ENCODE measurements at regions not wholly inside any gene's neighbourhood (a gene's known extent, or its start where the extent isn't known, plus 50 kb on each side); places are given as distances from the start of the nearest gene placed in this dataset.

GRCh38 chr18:27861539-27861938, 315.4 kb downstream of the CDH2 start:
- Mint-ChIP-seq H3K9me3 (ENCODE audit: low read depth) (no peaks in the 10 kb centered on the region), H3K4me1 (ENCODE audit: low read depth) (peaks cover 2% of the 10 kb centered on the region), H3K36me3 (ENCODE audit: insufficient read depth) (no peaks in the 10 kb centered on the region), H3K27ac (no peak overlapping the region), H3K4me3 (ENCODE audit: low read depth) (no peak overlapping the region), H3K27me3 (peaks cover 8% of the 10 kb centered on the region)
- no peak for TF ChIP-seq CTCF (IDR thresholded peaks at IDR 0.05; ENCODE audit: unreplicated experiment)
- DNase-seq (ENCODE audit: low spot score, unreplicated experiment) = no peak

GRCh38 chr18:27860701-27861107, 316.2 kb downstream of the CDH2 start:
- DNase-seq (ENCODE audit: low spot score, unreplicated experiment) = no peak
- no peak for TF ChIP-seq CTCF (IDR thresholded peaks at IDR 0.05; ENCODE audit: unreplicated experiment)
- Mint-ChIP-seq H3K4me1 (ENCODE audit: low read depth) (peaks cover 2% of the 10 kb centered on the region), H3K4me3 (ENCODE audit: low read depth) (no peak overlapping the region), H3K36me3 (ENCODE audit: insufficient read depth) (no peaks in the 10 kb centered on the region), H3K27me3 (peaks cover 8% of the 10 kb centered on the region), H3K27ac (no peak overlapping the region), H3K9me3 (ENCODE audit: low read depth) (no peaks in the 10 kb centered on the region)

GRCh38 chr18:27860011-27860410, 316.9 kb downstream of the CDH2 start:
- Mint-ChIP-seq H3K27me3 (peaks cover 8% of the 10 kb centered on the region), H3K27ac (no peak overlapping the region), H3K9me3 (ENCODE audit: low read depth) (no peaks in the 10 kb centered on the region), H3K4me1 (ENCODE audit: low read depth) (peaks cover 2% of the 10 kb centered on the region), H3K4me3 (ENCODE audit: low read depth) (no peak overlapping the region), H3K36me3 (ENCODE audit: insufficient read depth) (no peaks in the 10 kb centered on the region)
- no peak for TF ChIP-seq CTCF (IDR thresholded peaks at IDR 0.05; ENCODE audit: unreplicated experiment)
- DNase-seq (ENCODE audit: low spot score, unreplicated experiment) = no peak

- Mint-ChIP-seq H3K27ac (no peak overlapping the region), H3K4me3 (ENCODE audit: low read depth) (no peak overlapping the region), H3K36me3 (ENCODE audit: insufficient read depth) (peaks cover 2% of the 10 kb centered on the region), H3K9me3 (ENCODE audit: low read depth) (peaks cover 3% of the 10 kb centered on the region), H3K4me1 (ENCODE audit: low read depth) (peaks cover 2% of the 10 kb centered on the region), H3K27me3 (peaks cover under 1% of the 10 kb centered on the region)
- TF ChIP-seq CTCF (IDR thresholded peaks at IDR 0.05; ENCODE audit: unreplicated experiment) = no peak
- DNase-seq (ENCODE audit: low spot score, unreplicated experiment) = no peak
Observed at GRCh38 chr18:27856820-27857219, 320.1 kb downstream of the CDH2 start.

- H3K27me3 Mint-ChIP-seq = no peaks in the 10 kb centered on the region
Observed at GRCh38 chr18:27855486-27855885, 321.4 kb downstream of the CDH2 start.

More at GRCh38 chr18:27855486-27855885, 321.4 kb downstream of the CDH2 start:
- no peak for TF ChIP-seq CTCF (IDR thresholded peaks at IDR 0.05; ENCODE audit: unreplicated experiment)
- H3K36me3 Mint-ChIP-seq (ENCODE audit: insufficient read depth) = peaks cover 2% of the 10 kb centered on the region
- H3K4me1 Mint-ChIP-seq (ENCODE audit: low read depth) = peaks cover 2% of the 10 kb centered on the region
- no peak for DNase-seq (ENCODE audit: low spot score, unreplicated experiment)
- H3K27ac Mint-ChIP-seq = no peak overlapping the region
- H3K9me3 Mint-ChIP-seq (ENCODE audit: low read depth) = peaks cover 5% of the 10 kb centered on the region
- H3K4me3 Mint-ChIP-seq (ENCODE audit: low read depth) = no peak overlapping the region
